H1 (cell line): ENCODE measurements at regions not wholly inside any gene's neighbourhood (a gene's known extent, or its start where the extent isn't known, plus 50 kb on each side); places are given as distances from the start of the nearest gene placed in this dataset.

ENCODE experiments used
- ATF3 ChIP-seq: IDR thresholded peaks from 2 replicates; pipeline ENCODE4 v1.6.1; 2011; ENCODE audit warnings: low read depth, mild to moderate bottlenecking, low read length; ENCODE audit not compliant: insufficient read depth
- BRCA1 ChIP-seq: IDR thresholded peaks from 2 replicates; pipeline ENCODE4 v1.6.1; 2012; ENCODE audit warnings: low read depth, low read length, improper control_type of control experiment
- RAD21 ChIP-seq, 2 experiments: IDR thresholded peaks in 1 of 2; conservative IDR thresholded peaks in 1 of 2; 2 replicates each; pipeline ENCODE4 v1.6.1; 2011; ENCODE audit warnings: low read depth in 2 of 2, low read length in 2 of 2, improper control_type of control experiment in 1 of 2, inconsistent platforms in 1 of 2, mild to moderate bottlenecking in 1 of 2, moderate library complexity in 1 of 2
- RXRA ChIP-seq: IDR thresholded peaks from 2 replicates; pipeline ENCODE4 v1.6.1; 2011; ENCODE audit warnings: low read depth, mild to moderate bottlenecking, low read length, moderate library complexity; ENCODE audit not compliant: insufficient read depth
- SP2 ChIP-seq: IDR thresholded peaks from 2 replicates; pipeline ENCODE4 v1.6.1; 2012; ENCODE audit warnings: mild to moderate bottlenecking, low read length, inconsistent platforms
- YY1 ChIP-seq: IDR thresholded peaks from 2 replicates; pipeline ENCODE4 v1.6.1; 2011; ENCODE audit warnings: low read depth, mild to moderate bottlenecking, low read length

- TF ChIP-seq ATF3, result no peak
- no peak for TF ChIP-seq BRCA1
- TF ChIP-seq RAD21 (IDR thresholded peaks at IDR 0.05 in 1 of 2, conservative IDR thresholded peaks at IDR 0.05 in 1 of 2; ENCODE audit: low read depth in 2 of 2, low read length in 2 of 2), result no peak
- TF ChIP-seq SP2, result no peak
- TF ChIP-seq YY1, result no peak
- no peak for TF ChIP-seq RXRA
Observed at GRCh38 chr12:71277866-71278265, 120.1 kb upstream of the TSPAN8 start (continued).
